Spleen (tissue), 11 donors: ENCODE measurements at regions not wholly inside any gene's neighbourhood (a gene's known extent, or its start where the extent isn't known, plus 50 kb on each side); places are given as distances from the start of the nearest gene placed in this dataset.

ENCODE experiments used
- DNase-seq: peaks from one replicate; pipeline ENCODE4 v3.0.0-alpha.2; 2020
- H3K27ac ChIP-seq, 8 donors: fragments of 200-600 bp; sonication (generic) in 7 of 8; 1 replicate in 4 of 8; 2 replicates in 4 of 8; pipeline versions ENCODE4 v1.5.0 to v1.8.0; 2016 to 2021; ENCODE audit warnings: inconsistent platforms in 4 of 8, mild to moderate bottlenecking in 4 of 8, moderate library complexity in 1 of 8
- H3K27me3 ChIP-seq, 7 donors: fragments of 200-600 bp; sonication (generic) in 6 of 7; replicated peaks in 1 of 7; 1 replicate in 4 of 7; 2 replicates in 3 of 7; pipeline versions ENCODE4 v1.5.0 to v1.8.0; 2016 to 2021; ENCODE audit warnings: inconsistent platforms in 3 of 7, mild to moderate bottlenecking in 1 of 7
- H3K36me3 ChIP-seq, 6 donors: fragments of 200-600 bp; sonication (generic) in 5 of 6; 1 replicate in 4 of 6; 2 replicates in 2 of 6; pipeline versions ENCODE4 v1.5.0 to v1.8.0; 2016 to 2021; ENCODE audit warnings: inconsistent platforms in 2 of 6
- H3K4me1 ChIP-seq, 6 donors: fragments of 200-600 bp; sonication (generic) in 5 of 6; 1 replicate in 3 of 6; 2 replicates in 3 of 6; pipeline versions ENCODE4 v1.5.0 to v1.8.0; 2016 to 2021; ENCODE audit warnings: inconsistent platforms in 3 of 6
- H3K4me3 ChIP-seq, 8 donors: fragments of 200-600 bp; sonication (generic) in 7 of 8; 1 replicate in 4 of 8; 2 replicates in 4 of 8; pipeline versions ENCODE4 v1.5.0 to v1.8.0; 2016 to 2021; ENCODE audit warnings: inconsistent platforms in 4 of 8, mild to moderate bottlenecking in 4 of 8, moderate library complexity in 2 of 8
- H3K9me3 ChIP-seq, 8 donors: fragments of 200-600 bp; sonication (generic) in 7 of 8; 1 replicate in 4 of 8; 2 replicates in 4 of 8; pipeline versions ENCODE4 v1.5.0 to v1.8.0; 2016 to 2021; ENCODE audit warnings: inconsistent platforms in 4 of 8
- POLR2A ChIP-seq, 3 donors: fragments of 450-650 bp; IDR thresholded peaks; one replicate each; pipeline ENCODE4 v1.5.1; 2017; ENCODE audit warnings: antibody characterized with exemption in 3 of 3, mild to moderate bottlenecking in 1 of 3
- POLR2AphosphoS5 ChIP-seq, 3 donors: sonication (generic); formaldehyde crosslinking; IDR thresholded peaks; one replicate each; pipeline ENCODE4 v1.5.1; 2017; ENCODE audit warnings: antibody characterized with exemption in 3 of 3
- WGBS, 5 donors: extraction: QIAGEN DNeasy Blood & Tissue Kit in 3 of 5; methylation state at CpG; one replicate each; pipeline versions ENCODE4 v1.1.5 to v1.1.7; 2013 to 2018; 5-methylcytosine and 5-hydroxymethylcytosine counted together
- intact Hi-C: fragments of 100-400 bp; cut with DNase I; formaldehyde crosslinking; loops from one replicate; pipeline ENCODE4 v1.15.0; 2023; ENCODE audit warnings: low total_unique reads
- TF ChIP-seq, protein P1 (sequence below), 11 experiments: fragments of 200-600 bp in 7 of 11; fragments of 450-650 bp in 4 of 11; sonication (generic) in 4 of 11; IDR thresholded peaks in 8 of 11; conservative IDR thresholded peaks in 3 of 11; 1 replicate in 7 of 11; 2 replicates in 4 of 11; pipeline versions ENCODE4 v1.4.0 to v1.8.0; 2016 to 2021; ENCODE audit warnings: antibody characterized with exemption in 11 of 11, inconsistent platforms in 4 of 11, mild to moderate bottlenecking in 1 of 11
- donor health status: healthy with polysubstance abuse.
- donor health status: DM: no; HTN: no; CAD: no; lungs with moderate emphysema.
- donor health status: DM: no; HTN: no; CAD: no.
- donor health status: Bipolar disorder and iron deficiency.
- donor health status: healthy.
- donor health status: DM: no; HTN: no; CAD: no.
- donor health status: DM: yes; HTN: yes; CAD: no.

DNA sequence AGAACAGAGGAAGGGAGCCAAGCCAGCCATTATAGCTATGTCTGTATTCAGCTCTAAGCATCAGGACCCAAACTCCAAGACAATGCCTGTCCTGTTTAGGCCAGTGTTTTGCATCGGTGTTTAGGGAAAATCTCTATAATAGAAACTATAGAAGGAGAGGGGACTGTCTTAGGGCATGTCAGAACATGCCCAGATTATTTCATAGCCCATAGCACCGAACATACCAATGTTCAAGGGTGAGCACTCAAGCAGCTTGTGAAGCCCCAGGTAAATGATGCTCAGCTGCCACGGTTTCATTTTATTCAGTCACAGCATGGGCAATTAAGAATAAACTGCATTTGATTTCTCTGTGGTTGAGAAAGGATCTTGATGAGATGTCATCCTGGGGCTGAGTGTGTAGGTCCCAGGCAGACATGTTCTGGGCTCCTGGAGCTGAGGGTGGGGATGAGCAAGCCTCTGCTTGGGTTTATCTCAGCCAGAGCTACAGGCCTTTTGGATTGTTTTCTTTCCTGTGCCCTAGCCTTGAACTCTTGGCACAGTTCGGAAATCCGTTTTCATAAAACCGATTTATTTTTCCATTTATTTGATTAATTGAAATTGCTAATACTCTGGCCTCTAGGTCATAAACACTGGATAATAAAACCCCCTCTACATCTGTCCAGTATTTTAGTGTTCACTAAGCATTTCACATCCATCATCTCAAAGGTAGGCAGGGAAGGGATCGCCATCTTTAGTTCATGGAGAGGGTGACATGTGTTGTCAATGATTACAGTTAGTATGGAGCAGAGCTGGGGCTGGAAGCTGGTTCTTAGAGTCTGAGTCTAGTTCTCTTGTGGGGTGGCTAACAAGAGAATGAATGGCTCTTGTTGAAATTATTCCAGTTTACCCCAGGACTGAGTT lies 290.7 kb upstream of the ASIC2 start:
- Histone ChIP-seq H3K4me3 (no peak overlapping the region), H3K9me3 (no peaks in the 10 kb centered on the region), H3K4me1 (no peaks in the 10 kb centered on the region), H3K36me3 (no peaks in the 10 kb centered on the region), H3K27me3 (peaks cover 0 to 6% (median 0%) of the 10 kb centered on the region in 7 donors), H3K27ac (no peak overlapping the region)
- TF ChIP-seq, protein P1, sequence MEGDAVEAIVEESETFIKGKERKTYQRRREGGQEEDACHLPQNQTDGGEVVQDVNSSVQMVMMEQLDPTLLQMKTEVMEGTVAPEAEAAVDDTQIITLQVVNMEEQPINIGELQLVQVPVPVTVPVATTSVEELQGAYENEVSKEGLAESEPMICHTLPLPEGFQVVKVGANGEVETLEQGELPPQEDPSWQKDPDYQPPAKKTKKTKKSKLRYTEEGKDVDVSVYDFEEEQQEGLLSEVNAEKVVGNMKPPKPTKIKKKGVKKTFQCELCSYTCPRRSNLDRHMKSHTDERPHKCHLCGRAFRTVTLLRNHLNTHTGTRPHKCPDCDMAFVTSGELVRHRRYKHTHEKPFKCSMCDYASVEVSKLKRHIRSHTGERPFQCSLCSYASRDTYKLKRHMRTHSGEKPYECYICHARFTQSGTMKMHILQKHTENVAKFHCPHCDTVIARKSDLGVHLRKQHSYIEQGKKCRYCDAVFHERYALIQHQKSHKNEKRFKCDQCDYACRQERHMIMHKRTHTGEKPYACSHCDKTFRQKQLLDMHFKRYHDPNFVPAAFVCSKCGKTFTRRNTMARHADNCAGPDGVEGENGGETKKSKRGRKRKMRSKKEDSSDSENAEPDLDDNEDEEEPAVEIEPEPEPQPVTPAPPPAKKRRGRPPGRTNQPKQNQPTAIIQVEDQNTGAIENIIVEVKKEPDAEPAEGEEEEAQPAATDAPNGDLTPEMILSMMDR (IDR thresholded peaks at IDR 0.05 in 8 of 11, conservative IDR thresholded peaks at IDR 0.05 in 3 of 11), result no peak
- TF ChIP-seq POLR2A (IDR thresholded peaks at IDR 0.05) (no peak), POLR2AphosphoS5 (IDR thresholded peaks at IDR 0.05) (no peak)
- intact Hi-C loops, result loop anchor here (10.0 kb wide), 1 partner anchor 59 kb away; no protein-coding TSS in a partner anchor
- DNase-seq, result no peak
- WGBS, 5 donors, result 70 to 90% (median 81%) methylated on average over 7 of the region's 7 CpGs

DNA sequence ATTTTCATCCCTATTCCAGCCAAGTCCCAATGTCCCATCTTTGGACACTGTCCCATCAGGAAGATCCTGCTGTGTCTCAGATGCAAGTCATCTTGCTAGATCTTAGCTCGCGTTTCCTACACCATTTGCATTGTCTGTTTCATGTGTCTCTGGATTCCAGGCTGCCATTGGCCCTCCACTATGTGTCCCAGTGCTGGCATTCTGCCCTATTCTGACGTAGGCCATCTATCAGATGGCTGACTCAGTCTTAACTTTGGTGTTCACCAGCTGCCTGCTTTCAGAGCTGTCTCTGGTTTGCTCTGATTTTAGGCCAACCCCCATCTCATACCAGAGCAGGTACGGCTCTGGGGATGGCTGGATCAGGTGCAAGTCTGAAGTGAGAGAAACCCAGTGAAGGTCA lies 300.9 kb upstream of the ASIC2 start:
- intact Hi-C loops, result no loop called here
- WGBS, 5 donors, result 61 to 88% (median 73%) methylated on average over 4 of the region's 4 CpGs

DNA sequence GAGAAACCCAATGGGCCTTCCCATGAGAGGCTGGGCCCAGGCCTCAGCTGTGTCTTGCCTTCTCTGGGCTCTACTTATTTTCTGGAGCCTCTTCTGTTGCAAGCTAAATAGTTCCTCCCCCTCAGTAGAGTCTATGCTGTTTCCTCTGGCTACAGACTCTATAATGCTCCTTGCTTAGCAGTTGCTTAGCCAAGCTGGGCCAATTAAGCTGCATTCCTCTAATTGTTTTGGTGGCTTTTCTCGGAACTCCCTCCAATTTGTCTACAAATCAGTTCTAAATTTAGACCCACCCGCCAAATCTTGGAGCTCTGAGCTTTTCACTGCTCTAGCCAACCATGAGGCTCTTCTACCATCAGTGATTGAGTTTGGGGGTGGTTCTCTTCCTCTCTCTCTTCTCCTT lies 302.7 kb upstream of the ASIC2 start:
- intact Hi-C loops, result no loop called here
- no peaks in the 10 kb centered on the region for H3K9me3 ChIP-seq
- H3K36me3 ChIP-seq, result no peaks in the 10 kb centered on the region
- H3K27me3 ChIP-seq, result no peaks in the 10 kb centered on the region
- H3K27ac ChIP-seq, result no peak overlapping the region
- TF ChIP-seq POLR2A (IDR thresholded peaks at IDR 0.05) (no peak), POLR2AphosphoS5 (IDR thresholded peaks at IDR 0.05) (no peak)
- TF ChIP-seq, protein P1 (IDR thresholded peaks at IDR 0.05 in 8 of 11, conservative IDR thresholded peaks at IDR 0.05 in 3 of 11), result no peak
- whole genome bisulfite sequencing, 5 donors, result 48 to 57% (median 50%) methylated on average over 2 of the region's 2 CpGs
- no peak for DNase-seq
- no peak overlapping the region for H3K4me3 ChIP-seq
- H3K4me1 ChIP-seq, result peaks cover 0 to 7% (median 0%) of the 10 kb centered on the region in 6 donors

More for the DNA sequence above, 300.9 kb upstream of the ASIC2 start:
- no peaks in the 10 kb centered on the region for H3K36me3 ChIP-seq
- no peaks in the 10 kb centered on the region for H3K9me3 ChIP-seq
- TF ChIP-seq POLR2A (IDR thresholded peaks at IDR 0.05), result no peak
- TF ChIP-seq POLR2AphosphoS5 (IDR thresholded peaks at IDR 0.05), result no peak
- TF ChIP-seq, protein P1 (IDR thresholded peaks at IDR 0.05 in 8 of 11, conservative IDR thresholded peaks at IDR 0.05 in 3 of 11), result no peak
- H3K27ac ChIP-seq, result no peak overlapping the region
- no peaks in the 10 kb centered on the region for H3K27me3 ChIP-seq
- no peak for DNase-seq
- no peak overlapping the region for H3K4me3 ChIP-seq
- H3K4me1 ChIP-seq, result peaks cover 0 to 7% (median 0%) of the 10 kb centered on the region in 6 donors

DNA sequence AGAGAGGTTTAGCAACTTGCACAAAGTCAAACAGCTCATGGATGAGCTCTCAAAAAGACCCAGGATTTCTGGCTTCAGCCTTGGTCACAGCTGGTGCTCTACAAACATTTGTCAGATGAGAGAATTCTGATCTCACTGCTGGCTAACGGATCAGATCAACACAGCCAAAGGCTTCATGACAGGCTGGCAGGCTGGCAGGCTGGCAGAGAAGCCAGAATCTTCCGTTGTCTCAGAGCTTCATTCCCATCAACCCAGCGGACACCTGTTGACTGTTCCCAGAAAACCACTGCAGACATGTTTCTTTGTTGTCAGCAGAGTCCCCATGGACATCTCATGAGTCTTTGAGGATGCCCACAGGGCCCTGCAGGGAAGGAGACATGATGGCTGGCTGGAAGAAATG lies 303.8 kb upstream of the ASIC2 start:
- 75 to 97% (median 78%) methylated on average over 3 of the region's 3 CpGs for WGBS, 5 donors
- no peak for TF ChIP-seq POLR2A (IDR thresholded peaks at IDR 0.05)
- TF ChIP-seq, protein P1 (IDR thresholded peaks at IDR 0.05 in 8 of 11, conservative IDR thresholded peaks at IDR 0.05 in 3 of 11), result no peak
- TF ChIP-seq POLR2AphosphoS5 (IDR thresholded peaks at IDR 0.05), result no peak

More for the DNA sequence above, 303.8 kb upstream of the ASIC2 start:
- Histone ChIP-seq H3K9me3 (no peaks in the 10 kb centered on the region), H3K4me1 (peaks cover 0 to 7% (median 0%) of the 10 kb centered on the region in 6 donors), H3K36me3 (no peaks in the 10 kb centered on the region), H3K27ac (no peak overlapping the region), H3K4me3 (no peak overlapping the region), H3K27me3 (no peaks in the 10 kb centered on the region)
- no peak for DNase-seq
- intact Hi-C loops, result no loop called here
